Left lung (tissue), 4 donors: ENCODE measurements at regions not wholly inside any gene's neighbourhood (a gene's known extent, or its start where the extent isn't known, plus 50 kb on each side); places are given as distances from the start of the nearest gene placed in this dataset.

ENCODE experiments used
- ATAC-seq: fragments of 200-7000 bp; cut with Tn5 transposase; one replicate; pipeline ENCODE4 v1.9.1; 2020; ENCODE audit warnings: moderate library complexity
- DNase-seq, 4 donors: peaks; one replicate each; pipeline ENCODE4 v3.0.0-alpha.2; 2013 to 2020
- H3K27ac ChIP-seq, 2 donors: fragments of 200-600 bp; sonication (generic) in 1 of 2; one replicate each; pipeline versions ENCODE4 v1.5.0 to v1.8.0; 2020 to 2021
- H3K27me3 ChIP-seq, 2 donors: fragments of 200-600 bp; sonication (generic) in 1 of 2; one replicate each; pipeline versions ENCODE4 v1.5.0 to v1.8.0; 2020 to 2021
- H3K36me3 ChIP-seq, 2 donors: fragments of 200-600 bp; sonication (generic) in 1 of 2; one replicate each; pipeline versions ENCODE4 v1.5.0 to v1.8.0; 2020 to 2021
- H3K4me1 ChIP-seq, 2 donors: fragments of 200-600 bp; one replicate each; pipeline ENCODE4 v1.8.0; 2021
- H3K4me3 ChIP-seq, 2 donors: fragments of 200-600 bp; sonication (generic) in 1 of 2; one replicate each; pipeline versions ENCODE4 v1.5.0 to v1.8.0; 2020 to 2021; ENCODE audit warnings: mild to moderate bottlenecking in 1 of 2
- H3K9me3 ChIP-seq, 2 donors: fragments of 200-600 bp; sonication (generic) in 1 of 2; one replicate each; pipeline versions ENCODE4 v1.5.0 to v1.8.0; 2020 to 2021
- CTCF ChIP-seq, 2 donors: fragments of 200-600 bp; sonication (generic) in 1 of 2; IDR thresholded peaks; one replicate each; pipeline versions ENCODE4 v1.5.0 to v1.8.0; 2021; ENCODE audit warnings: antibody characterized with exemption in 2 of 2
- intact Hi-C, 2 donors: fragments of 100-400 bp; cut with DNase I; formaldehyde crosslinking; loops; one replicate each; pipeline versions ENCODE4 v1.11.2 to v1.14.2; 2022
- donor health status: DM: no; HTN: yes; CAD: no.
- donor health status: DM: no; HTN: no; CAD: no.

GRCh38 chr10:130432850-130433249, 296.7 kb downstream of the GLRX3 start:
- Histone ChIP-seq H3K27me3 (no peaks in the 10 kb centered on the region), H3K4me1 (no peaks in the 10 kb centered on the region), H3K9me3 (no peaks in the 10 kb centered on the region), H3K36me3 (no peaks in the 10 kb centered on the region), H3K27ac (no peak overlapping the region), H3K4me3 (no peak overlapping the region)
- intact Hi-C loops, result no loop called here
- TF ChIP-seq CTCF (IDR thresholded peaks at IDR 0.05), result no peak
- ATAC-seq (no peak), DNase-seq (no peak)

- Histone ChIP-seq H3K27me3 (no peaks in the 10 kb centered on the region), H3K4me3 (no peak overlapping the region), H3K4me1 (no peaks in the 10 kb centered on the region), H3K27ac (no peak overlapping the region), H3K36me3 (no peaks in the 10 kb centered on the region), H3K9me3 (no peaks in the 10 kb centered on the region)
- ATAC-seq (no peak), DNase-seq (no peak)
- no peak for TF ChIP-seq CTCF (IDR thresholded peaks at IDR 0.05)
- intact Hi-C loops, result no loop called here
These were observed 298.5 kb downstream of the GLRX3 start for GRCh38 chr10:130434446-130435385.

- Histone ChIP-seq H3K27ac (no peak overlapping the region), H3K4me3 (no peak overlapping the region), H3K27me3 (no peaks in the 10 kb centered on the region), H3K36me3 (no peaks in the 10 kb centered on the region), H3K9me3 (no peaks in the 10 kb centered on the region), H3K4me1 (no peaks in the 10 kb centered on the region)
- TF ChIP-seq CTCF (IDR thresholded peaks at IDR 0.05), result no peak
- intact Hi-C loops, result no loop called here
- ATAC-seq (no peak), DNase-seq (no peak)
These were observed 299.8 kb downstream of the GLRX3 start for GRCh38 chr10:130435961-130436360.

GRCh38 chr10:130438861-130439260, 302.7 kb downstream of the GLRX3 start:
- ATAC-seq (no peak), DNase-seq (no peak)
- TF ChIP-seq CTCF (IDR thresholded peaks at IDR 0.05), result no peak
- no peak overlapping the region for H3K27ac ChIP-seq
- no peaks in the 10 kb centered on the region for H3K27me3 ChIP-seq
- intact Hi-C loops, result no loop called here
- H3K4me3 ChIP-seq, result no peak overlapping the region
- H3K36me3 ChIP-seq, result no peaks in the 10 kb centered on the region
- no peaks in the 10 kb centered on the region for H3K4me1 ChIP-seq
- no peaks in the 10 kb centered on the region for H3K9me3 ChIP-seq

- no peak for TF ChIP-seq CTCF (IDR thresholded peaks at IDR 0.05)
- Histone ChIP-seq H3K4me1 (no peaks in the 10 kb centered on the region), H3K27me3 (no peaks in the 10 kb centered on the region), H3K4me3 (no peak overlapping the region), H3K27ac (no peak overlapping the region), H3K36me3 (no peaks in the 10 kb centered on the region), H3K9me3 (no peaks in the 10 kb centered on the region)
- no peak for DNase-seq
- intact Hi-C loops, result no loop called here
- ATAC-seq, result no peak
These were observed 303.6 kb downstream of the GLRX3 start for GRCh38 chr10:130439766-130440165.
